ENCODE measurements at regions not wholly inside any gene's neighbourhood (a gene's known extent, or its start where the extent isn't known, plus 50 kb on each side); places are given as distances from the start of the nearest gene placed in this dataset.

DNA sequence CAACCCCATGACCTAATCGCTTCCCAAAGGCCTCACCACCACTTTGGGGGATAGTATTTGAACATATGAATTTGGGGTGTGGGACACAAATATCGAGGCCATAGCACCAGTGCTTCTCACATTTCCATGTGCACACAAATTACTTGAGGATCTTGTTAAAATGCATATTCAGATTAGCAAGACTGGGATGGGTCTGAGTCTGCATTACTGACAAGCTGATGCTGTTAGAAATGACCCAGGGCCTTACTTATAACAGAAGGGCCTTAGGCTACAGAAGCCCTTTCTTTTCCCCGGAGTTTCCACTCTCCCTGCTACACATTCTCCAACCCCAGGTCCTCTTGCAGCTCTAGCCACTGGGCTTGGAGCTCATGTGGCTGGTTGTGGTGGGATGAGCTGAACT lies 141.5 kb upstream of the LRFN2 start:
- no peak overlapping the region for H3K4me3 ChIP-seq (replicated peaks; ENCODE audit: low read depth, low read length)
- TF ChIP-seq CTCF (IDR thresholded peaks at IDR 0.05; ENCODE audit: insufficient read depth, low read length, poor library complexity, severe bottlenecking): no peak
- DNase-seq (ENCODE audit: extremely low read depth, insufficient read length): no peak
- no peaks in the 10 kb centered on the region for H3K36me3 ChIP-seq (ENCODE audit: control insufficient read depth, insufficient read depth, low read length)
- 0 out of 2 replicates have a peak, but pooled peaks cover 1% of the 10 kb centered on the region for H3K27me3 ChIP-seq (replicated peaks; ENCODE audit: control insufficient read depth, insufficient read depth, low read length)

- Histone ChIP-seq H3K36me3 (ENCODE audit: control insufficient read depth, insufficient read depth, low read length) (no peaks in the 10 kb centered on the region), H3K4me3 (replicated peaks; ENCODE audit: low read depth, low read length) (no peak overlapping the region), H3K27me3 (replicated peaks; ENCODE audit: control insufficient read depth, insufficient read depth, low read length) (0 out of 2 replicates have a peak, but pooled peaks cover 1% of the 10 kb centered on the region)
- no peak for DNase-seq (ENCODE audit: extremely low read depth, insufficient read length)
- TF ChIP-seq CTCF (IDR thresholded peaks at IDR 0.05; ENCODE audit: insufficient read depth, low read length, poor library complexity, severe bottlenecking): no peak
Measured at GRCh38 chr6:40727271-40727670, 140.1 kb upstream of the LRFN2 start.

GRCh38 chr6:40726853-40727252 lies 139.7 kb upstream of the LRFN2 start:
- 0 out of 2 replicates have a peak, but pooled peaks cover 1% of the 10 kb centered on the region for H3K27me3 ChIP-seq (replicated peaks; ENCODE audit: control insufficient read depth, insufficient read depth, low read length)
- no peak for DNase-seq (ENCODE audit: extremely low read depth, insufficient read length)

DNA sequence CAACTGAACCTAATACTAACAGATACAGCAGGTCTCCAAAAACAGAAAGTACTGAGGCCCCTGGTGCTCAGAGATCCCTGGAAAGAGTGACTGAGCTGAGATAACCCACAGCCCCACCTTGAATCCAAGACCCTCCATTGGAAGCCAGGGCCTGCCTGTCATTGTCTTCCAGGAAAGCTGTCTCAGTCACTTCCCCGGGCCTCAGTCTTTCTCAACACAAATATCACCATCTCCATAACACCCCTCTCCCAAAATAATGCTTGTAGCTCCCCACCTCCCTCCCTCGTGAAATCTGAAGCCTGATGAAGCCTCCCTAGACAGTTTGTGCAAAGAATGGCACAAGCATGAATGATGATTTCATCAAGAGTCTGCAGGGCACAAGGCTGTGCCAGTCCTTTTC lies 138.2 kb upstream of the LRFN2 start:
- TF ChIP-seq CTCF (IDR thresholded peaks at IDR 0.05; ENCODE audit: insufficient read depth, low read length, poor library complexity, severe bottlenecking): no peak
- DNase-seq (ENCODE audit: extremely low read depth, insufficient read length): no peak
- Histone ChIP-seq H3K36me3 (ENCODE audit: control insufficient read depth, insufficient read depth, low read length) (no peaks in the 10 kb centered on the region), H3K27me3 (replicated peaks; ENCODE audit: control insufficient read depth, insufficient read depth, low read length) (no peaks in the 10 kb centered on the region), H3K4me3 (replicated peaks; ENCODE audit: low read depth, low read length) (no peak overlapping the region)

More at GRCh38 chr6:40726853-40727252, 139.7 kb upstream of the LRFN2 start:
- H3K36me3 ChIP-seq (ENCODE audit: control insufficient read depth, insufficient read depth, low read length): no peaks in the 10 kb centered on the region
- no peak overlapping the region for H3K4me3 ChIP-seq (replicated peaks; ENCODE audit: low read depth, low read length)
- TF ChIP-seq CTCF (IDR thresholded peaks at IDR 0.05; ENCODE audit: insufficient read depth, low read length, poor library complexity, severe bottlenecking): no peak

DNA sequence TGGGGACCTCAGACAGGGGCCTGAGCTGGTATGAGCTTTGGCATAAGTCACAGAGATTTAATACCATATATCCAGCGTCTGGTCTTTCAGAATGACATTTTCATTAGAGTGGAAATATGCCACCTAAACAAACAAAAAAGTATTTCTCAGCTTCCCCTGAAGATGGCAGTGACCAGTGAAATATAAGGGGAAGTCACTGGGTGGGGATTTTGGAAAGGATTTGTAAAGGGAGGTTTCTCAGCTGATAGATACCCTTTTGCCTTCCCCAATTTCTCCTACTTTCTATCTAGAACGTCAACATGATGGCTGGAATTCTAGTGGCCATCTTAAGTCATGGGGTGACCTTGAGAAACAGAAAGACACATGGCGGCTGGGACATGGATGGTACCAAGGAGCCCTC lies 137.7 kb upstream of the LRFN2 start:
- no peak for TF ChIP-seq CTCF (IDR thresholded peaks at IDR 0.05; ENCODE audit: insufficient read depth, low read length, poor library complexity, severe bottlenecking)
- Histone ChIP-seq H3K27me3 (replicated peaks; ENCODE audit: control insufficient read depth, insufficient read depth, low read length) (no peaks in the 10 kb centered on the region), H3K4me3 (replicated peaks; ENCODE audit: low read depth, low read length) (no peak overlapping the region), H3K36me3 (ENCODE audit: control insufficient read depth, insufficient read depth, low read length) (no peaks in the 10 kb centered on the region)
- no peak for DNase-seq (ENCODE audit: extremely low read depth, insufficient read length)

DNA sequence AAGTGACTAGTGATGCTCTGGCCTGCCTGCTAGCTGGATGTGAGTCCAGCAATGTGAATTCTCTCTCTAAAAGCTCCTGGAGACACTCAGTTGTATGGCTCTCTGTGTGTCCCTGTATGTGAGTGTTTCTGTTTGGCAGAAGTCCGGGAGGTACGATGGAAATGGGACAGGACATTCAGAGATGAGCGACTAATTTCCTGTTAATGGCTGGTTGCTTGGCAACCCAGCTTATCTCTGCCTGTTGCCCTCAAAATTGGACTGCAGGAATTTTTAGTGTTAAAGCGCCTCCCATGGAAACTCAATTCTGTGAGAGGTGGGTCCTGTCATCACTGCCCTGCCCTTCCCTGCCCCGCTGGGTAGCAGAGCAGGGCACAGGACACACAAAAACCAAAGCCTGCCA lies 136.8 kb upstream of the LRFN2 start:
- no peak overlapping the region for H3K4me3 ChIP-seq (replicated peaks; ENCODE audit: low read depth, low read length)
- H3K36me3 ChIP-seq (ENCODE audit: control insufficient read depth, insufficient read depth, low read length): no peaks in the 10 kb centered on the region
- no peaks in the 10 kb centered on the region for H3K27me3 ChIP-seq (replicated peaks; ENCODE audit: control insufficient read depth, insufficient read depth, low read length)
- TF ChIP-seq CTCF (IDR thresholded peaks at IDR 0.05; ENCODE audit: insufficient read depth, low read length, poor library complexity, severe bottlenecking): no peak
- no peak for DNase-seq (ENCODE audit: extremely low read depth, insufficient read length)

All from GM06990 (cell line).